GM20000 (cell line): ENCODE measurements at regions not wholly inside any gene's neighbourhood (a gene's known extent, or its start where the extent isn't known, plus 50 kb on each side); places are given as distances from the start of the nearest gene placed in this dataset.

Source experiments
- DNase-seq: peaks from one replicate; pipeline ENCODE4 v3.0.0; 2012; ENCODE audit warnings: low spot score
- TF ChIP-seq, protein P1 (sequence below): IDR thresholded peaks from 2 replicates; pipeline ENCODE4 v1.5.1; 2012; ENCODE audit warnings: mild to moderate bottlenecking, control low read depth; ENCODE audit errors: extremely low read depth, missing control alignments

DNA sequence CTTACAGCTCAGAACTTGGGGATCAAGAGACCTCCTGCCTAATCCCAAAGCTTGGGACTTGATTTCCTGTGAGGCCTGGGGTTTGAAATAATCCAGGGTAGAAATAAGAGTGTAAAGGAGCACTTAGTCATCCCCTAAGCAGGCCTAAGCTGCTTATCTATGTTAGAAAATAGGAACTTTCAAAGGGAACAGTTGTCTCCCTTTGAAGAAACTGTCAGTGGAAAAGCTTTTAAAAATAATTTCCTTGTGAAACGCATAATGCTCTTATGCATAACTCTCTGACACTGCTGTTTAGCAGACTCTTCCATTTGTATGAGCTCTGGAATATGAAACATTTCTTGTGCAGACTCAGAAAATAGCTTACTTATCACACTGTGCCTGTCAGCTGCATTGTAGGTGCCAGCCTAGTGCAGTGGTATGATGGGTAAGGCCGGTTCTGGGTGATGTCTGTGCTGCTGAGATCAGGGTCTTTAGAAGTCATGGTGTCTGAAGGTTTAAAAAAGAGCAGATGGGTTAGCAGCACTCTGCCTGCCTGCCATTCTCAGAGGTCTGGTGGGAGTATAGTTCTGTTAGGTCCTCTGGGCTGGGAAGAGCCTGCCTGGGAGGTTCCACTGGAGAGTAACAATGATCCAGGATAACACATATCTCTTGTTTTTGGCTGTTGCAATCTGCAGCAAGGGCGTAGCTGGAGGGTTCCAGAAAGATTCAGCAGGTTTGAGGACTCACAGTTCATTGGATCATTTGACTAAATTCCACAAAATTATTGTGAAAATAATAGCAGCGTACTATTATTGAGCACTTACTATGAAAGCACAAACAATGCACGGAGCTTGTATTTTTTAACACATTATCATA, 283.2 kb upstream of the MEX3C start:
- DNase-seq, result no peak

DNA sequence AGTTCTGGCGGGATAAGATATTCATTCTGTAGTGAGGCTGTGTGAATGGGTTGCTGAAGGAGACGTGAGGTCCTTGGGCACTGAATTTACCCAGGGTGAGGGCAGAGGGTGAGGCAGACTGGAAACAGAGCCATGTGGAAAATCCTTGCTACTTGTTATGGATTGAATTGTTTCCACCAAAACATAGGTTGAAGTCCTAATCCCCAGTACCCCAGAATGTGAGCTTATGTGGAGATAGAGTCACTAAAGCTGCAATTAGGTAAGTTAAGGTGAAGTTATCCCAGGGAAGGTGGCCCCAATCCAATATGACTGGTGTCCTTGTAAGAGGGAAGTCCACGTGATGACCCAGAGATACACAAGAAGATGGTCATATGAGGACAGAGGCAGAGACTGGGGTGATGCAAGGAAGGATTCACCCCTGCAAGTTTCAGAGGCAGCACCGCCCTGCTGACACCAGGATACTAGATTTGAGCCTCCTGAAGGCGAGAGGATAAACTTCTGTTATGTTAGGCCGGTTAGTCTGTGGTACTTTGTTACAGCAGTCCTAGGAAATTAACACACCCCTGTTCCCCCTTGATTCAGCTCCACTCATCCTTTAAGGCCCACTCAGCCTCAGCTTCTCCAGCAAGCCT, 289.4 kb upstream of the MEX3C start:
- no peak for DNase-seq
- TF ChIP-seq, protein P1, sequence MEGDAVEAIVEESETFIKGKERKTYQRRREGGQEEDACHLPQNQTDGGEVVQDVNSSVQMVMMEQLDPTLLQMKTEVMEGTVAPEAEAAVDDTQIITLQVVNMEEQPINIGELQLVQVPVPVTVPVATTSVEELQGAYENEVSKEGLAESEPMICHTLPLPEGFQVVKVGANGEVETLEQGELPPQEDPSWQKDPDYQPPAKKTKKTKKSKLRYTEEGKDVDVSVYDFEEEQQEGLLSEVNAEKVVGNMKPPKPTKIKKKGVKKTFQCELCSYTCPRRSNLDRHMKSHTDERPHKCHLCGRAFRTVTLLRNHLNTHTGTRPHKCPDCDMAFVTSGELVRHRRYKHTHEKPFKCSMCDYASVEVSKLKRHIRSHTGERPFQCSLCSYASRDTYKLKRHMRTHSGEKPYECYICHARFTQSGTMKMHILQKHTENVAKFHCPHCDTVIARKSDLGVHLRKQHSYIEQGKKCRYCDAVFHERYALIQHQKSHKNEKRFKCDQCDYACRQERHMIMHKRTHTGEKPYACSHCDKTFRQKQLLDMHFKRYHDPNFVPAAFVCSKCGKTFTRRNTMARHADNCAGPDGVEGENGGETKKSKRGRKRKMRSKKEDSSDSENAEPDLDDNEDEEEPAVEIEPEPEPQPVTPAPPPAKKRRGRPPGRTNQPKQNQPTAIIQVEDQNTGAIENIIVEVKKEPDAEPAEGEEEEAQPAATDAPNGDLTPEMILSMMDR, result no peak

More for the DNA sequence above, 283.2 kb upstream of the MEX3C start:
- TF ChIP-seq, protein P1, result no peak

DNA sequence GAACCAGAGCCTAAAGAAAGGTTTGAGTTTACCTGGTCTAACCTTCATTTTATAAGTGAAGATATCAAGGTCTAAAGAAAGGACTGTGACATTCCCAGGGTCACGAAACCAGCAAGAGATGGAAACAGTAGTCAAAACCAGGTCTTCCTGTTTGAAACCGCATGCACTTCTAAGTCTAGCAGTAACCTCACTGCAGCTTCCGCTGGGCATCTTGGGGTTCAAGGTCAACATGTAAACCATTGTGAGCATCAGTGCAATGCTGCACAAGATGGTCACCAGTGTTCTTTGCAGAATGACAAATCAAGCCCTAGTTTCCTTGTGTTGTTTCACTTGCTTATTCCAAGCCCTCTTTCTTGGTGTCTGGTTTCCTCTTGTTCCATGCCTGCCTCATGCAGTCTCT, 292.9 kb upstream of the MEX3C start:
- TF ChIP-seq, protein P1, result no peak
- no peak for DNase-seq

DNA sequence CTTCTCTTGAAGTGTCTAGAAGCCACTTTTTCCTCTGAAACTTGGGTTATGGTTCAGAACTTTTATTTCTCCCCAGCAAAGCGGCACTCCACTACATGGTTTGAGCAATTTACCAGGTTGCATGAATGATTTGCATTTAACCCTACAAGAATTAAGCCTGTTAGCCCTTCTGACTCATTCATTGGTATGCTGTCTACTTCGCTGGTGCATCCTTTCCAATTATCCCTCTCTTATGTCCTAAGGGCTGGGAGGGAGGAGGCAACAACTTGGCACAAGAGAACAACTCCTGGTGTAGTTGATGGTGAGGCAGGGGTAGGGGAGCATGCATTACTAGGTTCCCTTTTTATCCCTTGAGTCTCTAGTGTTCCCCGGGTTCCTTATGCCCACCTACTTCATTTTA, 293.4 kb upstream of the MEX3C start:
- TF ChIP-seq, protein P1, result no peak
- no peak for DNase-seq

DNA sequence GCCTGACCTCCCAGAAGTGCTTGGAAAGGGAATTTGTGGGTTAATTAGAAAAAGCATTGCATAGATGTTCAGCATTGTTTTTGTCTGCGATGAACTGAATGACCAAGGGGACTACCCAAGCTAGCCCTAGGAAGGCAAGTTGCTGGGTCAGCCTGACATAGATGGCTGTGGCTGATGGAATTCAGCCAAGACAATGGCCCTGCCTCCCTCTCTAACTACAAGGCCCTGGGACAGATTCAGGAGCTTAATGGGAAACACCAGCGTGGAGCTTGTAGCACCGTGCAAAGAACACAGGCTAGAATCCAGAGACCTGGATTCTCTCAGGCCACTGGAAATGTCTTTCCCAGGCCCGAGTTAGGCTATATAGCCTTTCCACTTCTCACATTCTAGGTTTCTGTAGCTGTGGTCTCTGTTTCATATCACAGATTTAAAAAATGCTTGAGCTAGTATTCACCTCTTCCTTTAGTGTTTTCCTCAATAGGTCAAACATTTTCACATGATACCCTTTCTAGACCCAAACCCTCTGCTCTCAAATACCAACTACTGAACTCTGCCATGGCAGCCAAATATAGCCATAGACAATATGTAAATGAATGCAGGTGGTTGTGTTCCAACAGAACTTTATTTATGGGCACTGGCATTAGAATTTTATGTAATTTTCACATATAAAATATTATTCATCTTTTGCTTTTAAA, 294.3 kb upstream of the MEX3C start:
- DNase-seq, result no peak
- TF ChIP-seq, protein P1, result no peak

DNA sequence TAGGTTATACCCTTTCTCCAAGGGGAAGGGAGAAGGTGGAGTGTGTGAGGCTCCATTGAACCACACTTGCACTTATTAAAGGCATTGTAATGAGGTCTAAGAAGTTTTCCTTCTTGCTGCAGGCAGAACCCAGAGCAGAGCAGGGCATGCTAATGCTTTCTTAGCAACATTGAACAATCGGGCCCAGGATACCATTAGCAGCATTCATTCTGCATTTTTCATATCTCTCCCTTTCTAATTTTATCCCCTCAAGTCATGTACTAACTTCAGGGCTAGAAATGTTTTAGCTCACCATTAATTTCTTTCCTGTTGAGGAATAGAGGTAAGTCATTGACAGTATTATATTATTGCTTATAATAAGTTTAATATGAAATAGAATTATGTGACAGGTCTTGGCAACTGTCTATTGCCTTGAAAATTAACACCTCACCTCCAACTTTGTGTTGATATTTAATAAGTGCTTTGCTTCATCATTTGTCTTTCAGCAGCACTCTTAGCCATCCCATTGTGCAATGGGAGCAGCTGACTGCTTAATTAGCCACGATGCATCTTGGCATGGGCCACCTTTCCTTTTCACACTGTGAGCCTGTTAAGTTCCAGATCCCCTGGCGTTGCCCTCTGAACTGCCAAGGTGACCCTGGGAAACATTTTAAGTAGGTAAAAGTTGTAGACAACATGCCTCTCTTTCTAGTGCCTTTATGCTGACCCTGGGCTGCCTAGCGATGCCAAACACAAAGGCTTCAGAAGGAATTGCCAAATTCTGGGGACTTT, 300.8 kb upstream of the MEX3C start:
- DNase-seq, result no peak
- TF ChIP-seq, protein P1, result no peak
